GM12864 (cell line): ENCODE measurements at regions not wholly inside any gene's neighbourhood (a gene's known extent, or its start where the extent isn't known, plus 50 kb on each side); places are given as distances from the start of the nearest gene placed in this dataset.
"Not testable (repeated sequence)": the region's sequence is repeated elsewhere in the genome, so short reads cannot be mapped to it uniquely, and the experiment has no call there.

ENCODE experiments used
- DNase-seq: peaks from one replicate; pipeline ENCODE4 v3.0.0-alpha.2; 2011; ENCODE audit warnings: low read depth
- H3K4me3 ChIP-seq: 2 replicates; pipeline ENCODE4 v1.5.1; 2011; ENCODE audit warnings: mild to moderate bottlenecking, low read depth, low read length, control low read depth
- TF ChIP-seq, protein P1 (sequence below): IDR thresholded peaks from 2 replicates; pipeline ENCODE4 v1.5.1; 2011; ENCODE audit warnings: low read depth, mild to moderate bottlenecking, moderate library complexity, low read length, control low read depth, inconsistent platforms; ENCODE audit errors: missing control alignments

DNA sequence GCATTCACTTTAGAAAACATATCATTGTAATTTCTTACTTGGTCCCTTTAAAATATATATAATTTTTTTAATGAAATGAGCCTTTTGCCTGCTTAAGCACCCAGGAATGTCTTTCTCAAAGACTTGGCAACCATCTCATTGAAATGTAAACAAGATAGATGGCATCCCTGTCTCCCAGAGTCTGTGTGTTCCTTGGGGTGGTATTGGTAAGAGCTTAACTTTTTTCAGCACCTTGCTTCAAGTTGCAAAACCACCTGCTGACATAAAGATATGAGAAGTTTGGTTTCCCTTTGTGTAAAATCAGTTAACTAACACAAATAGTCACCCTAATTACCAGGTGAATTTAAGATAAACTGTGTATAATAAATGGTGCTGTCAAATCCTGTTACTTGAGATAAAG, 266.9 kb downstream of the DSC3 start:
- DNase-seq: no peak
- TF ChIP-seq, protein P1, sequence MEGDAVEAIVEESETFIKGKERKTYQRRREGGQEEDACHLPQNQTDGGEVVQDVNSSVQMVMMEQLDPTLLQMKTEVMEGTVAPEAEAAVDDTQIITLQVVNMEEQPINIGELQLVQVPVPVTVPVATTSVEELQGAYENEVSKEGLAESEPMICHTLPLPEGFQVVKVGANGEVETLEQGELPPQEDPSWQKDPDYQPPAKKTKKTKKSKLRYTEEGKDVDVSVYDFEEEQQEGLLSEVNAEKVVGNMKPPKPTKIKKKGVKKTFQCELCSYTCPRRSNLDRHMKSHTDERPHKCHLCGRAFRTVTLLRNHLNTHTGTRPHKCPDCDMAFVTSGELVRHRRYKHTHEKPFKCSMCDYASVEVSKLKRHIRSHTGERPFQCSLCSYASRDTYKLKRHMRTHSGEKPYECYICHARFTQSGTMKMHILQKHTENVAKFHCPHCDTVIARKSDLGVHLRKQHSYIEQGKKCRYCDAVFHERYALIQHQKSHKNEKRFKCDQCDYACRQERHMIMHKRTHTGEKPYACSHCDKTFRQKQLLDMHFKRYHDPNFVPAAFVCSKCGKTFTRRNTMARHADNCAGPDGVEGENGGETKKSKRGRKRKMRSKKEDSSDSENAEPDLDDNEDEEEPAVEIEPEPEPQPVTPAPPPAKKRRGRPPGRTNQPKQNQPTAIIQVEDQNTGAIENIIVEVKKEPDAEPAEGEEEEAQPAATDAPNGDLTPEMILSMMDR: no peak
- H3K4me3 ChIP-seq: no peak overlapping the region

DNA sequence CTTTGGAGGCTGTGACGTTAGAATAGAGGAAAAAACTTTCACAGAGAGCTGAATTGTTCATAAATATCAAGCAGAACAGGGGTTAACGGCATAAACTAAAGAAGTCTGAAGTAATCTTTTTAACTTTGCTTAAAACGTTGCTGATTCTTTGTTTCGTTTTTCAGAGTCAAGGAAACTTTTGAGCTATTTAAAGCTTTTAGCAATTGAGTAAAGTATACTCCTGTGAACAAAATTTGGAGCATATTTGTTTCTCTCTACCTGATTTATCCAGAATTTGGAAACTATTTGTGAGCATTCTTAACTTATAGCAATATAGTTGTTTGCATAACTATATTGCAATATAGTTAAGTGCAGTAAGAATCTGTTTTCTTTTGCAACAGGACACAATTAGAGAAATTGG, 270.4 kb downstream of the DSC3 start:
- DNase-seq, H3K4me3 ChIP-seq: not testable (repeated sequence)

DNA sequence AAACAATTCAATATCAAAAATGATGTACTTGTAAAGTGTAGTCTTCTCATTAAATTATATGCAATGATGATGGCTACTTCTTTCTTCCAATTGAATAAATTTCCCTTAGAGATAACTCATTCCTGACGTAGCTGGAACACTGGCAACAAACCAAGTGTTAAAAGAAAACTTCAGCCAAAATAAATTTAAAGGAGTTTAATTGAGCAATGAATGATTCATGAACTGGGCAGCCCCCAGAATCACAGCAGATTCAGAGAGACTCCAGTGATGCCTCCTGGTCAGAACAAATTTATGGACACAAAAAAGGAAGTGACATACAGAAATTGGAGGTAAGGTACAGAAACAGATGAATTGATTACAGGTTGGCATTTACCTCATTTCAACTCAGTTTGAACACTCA, 276.5 kb downstream of the DSC3 start:
- TF ChIP-seq, protein P1: no peak
- no peak overlapping the region for H3K4me3 ChIP-seq
- no peak for DNase-seq

DNA sequence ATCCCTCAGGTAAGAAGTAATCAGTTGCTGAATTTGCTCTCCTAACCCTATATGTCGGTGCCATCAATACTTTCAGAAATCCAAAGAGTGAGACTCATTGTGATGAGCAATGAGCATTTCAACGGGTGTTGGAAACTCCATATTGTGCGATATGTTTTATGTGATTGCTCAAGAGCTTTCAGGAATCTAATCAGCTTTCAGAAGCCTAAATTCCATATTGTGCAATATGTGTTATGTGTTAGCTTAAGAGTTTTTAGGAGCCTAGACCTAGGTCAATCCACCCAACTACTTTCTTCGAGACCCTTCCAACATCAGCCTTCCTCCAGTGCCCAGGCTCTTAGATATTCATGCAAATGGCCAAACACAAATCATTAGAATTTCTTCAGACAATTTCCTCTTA, 277.3 kb downstream of the DSC3 start:
- TF ChIP-seq, protein P1: no peak
- DNase-seq: no peak
- no peak overlapping the region for H3K4me3 ChIP-seq

DNA sequence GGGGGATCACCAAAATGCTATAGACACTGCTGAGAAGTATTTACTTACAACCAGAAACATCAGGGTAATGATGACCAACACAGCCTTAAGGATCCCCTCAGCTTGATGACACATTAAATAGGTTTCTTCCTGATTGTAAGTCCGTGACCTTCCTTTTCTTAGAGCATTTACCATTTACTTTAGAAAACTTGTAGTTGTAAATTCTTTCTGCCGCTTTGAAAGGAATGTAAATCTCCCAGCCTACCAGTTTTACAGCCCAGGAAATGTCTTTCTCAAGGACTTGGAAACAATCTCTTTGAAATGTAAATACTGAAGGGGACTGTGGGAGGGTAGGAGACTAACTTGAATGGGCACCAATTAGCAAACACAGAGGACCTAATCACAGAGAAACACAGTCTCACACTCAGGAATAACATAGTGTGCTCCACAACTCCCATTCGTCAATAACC, 278.6 kb downstream of the DSC3 start:
- H3K4me3 ChIP-seq: no peak overlapping the region
- DNase-seq: no peak
- TF ChIP-seq, protein P1: no peak

DNA sequence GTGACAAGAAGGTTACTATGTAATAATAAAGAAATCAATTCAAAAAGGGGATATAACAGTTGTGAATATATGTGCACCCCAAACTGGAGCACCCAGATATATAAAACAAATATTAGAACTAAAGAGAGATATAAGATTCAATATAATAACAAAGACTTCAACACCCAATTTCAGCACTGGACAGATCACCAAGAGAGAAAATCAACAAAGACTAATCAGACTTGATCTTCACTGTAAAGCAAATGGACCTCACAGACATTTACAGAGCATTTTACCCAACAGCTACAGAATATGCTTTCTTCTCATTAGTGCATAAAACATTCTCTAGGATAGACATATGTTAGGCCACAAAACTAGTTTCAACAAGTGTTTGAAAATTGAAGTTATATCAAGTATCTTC, 287.7 kb downstream of the DSC3 start:
- no peak overlapping the region for H3K4me3 ChIP-seq
- no peak for DNase-seq
- TF ChIP-seq, protein P1: no peak

DNA sequence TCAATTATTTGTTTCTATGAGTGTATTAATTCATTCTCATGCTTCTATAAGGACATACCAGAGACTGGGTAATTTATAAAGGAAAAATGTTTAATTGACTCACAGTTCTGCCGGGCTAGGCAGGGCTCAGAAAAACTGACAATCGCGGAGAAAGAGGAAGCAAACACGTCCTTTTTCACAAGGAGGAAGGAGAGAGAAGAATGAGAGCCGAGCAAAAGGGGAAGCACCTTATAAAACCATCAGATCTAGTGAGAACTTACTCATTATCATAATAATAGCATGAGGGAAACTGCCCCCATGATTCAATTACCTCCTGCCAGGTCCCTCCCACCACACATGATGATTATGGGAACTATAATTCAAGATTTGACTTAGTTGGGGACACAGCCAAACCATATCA, 294.0 kb downstream of the DSC3 start:
- DNase-seq: no peak
- TF ChIP-seq, protein P1: no peak
- H3K4me3 ChIP-seq: no peak overlapping the region

DNA sequence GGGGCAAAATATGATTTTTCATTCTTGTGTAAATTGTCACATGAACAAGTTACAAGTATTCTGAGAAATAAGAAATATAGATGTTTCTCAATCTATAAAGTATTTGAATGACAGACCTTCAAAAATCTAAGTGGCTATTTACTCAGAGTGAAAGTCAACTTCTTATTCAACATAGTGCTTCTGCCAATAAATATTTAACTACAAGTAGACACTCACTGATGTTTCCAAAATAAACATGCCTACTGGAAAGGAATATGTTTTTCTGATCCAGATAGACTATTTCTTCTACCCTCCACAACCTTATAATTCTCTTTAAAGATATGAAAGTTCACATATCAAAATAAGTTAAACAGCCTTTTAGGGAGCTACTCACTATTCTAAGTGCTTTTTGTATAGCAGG, 296.3 kb downstream of the DSC3 start:
- TF ChIP-seq, protein P1: no peak
- no peak overlapping the region for H3K4me3 ChIP-seq
- no peak for DNase-seq
